Vagina (tissue), 2 donors: ENCODE measurements at regions not wholly inside any gene's neighbourhood (a gene's known extent, or its start where the extent isn't known, plus 50 kb on each side); places are given as distances from the start of the nearest gene placed in this dataset.

Experiments used
- CTCF ChIP-seq, 3 experiments: fragments of 450-650 bp in 2 of 3; fragments of 200-600 bp in 1 of 3; sonication (generic) in 1 of 3; IDR thresholded peaks; one replicate each; pipeline ENCODE4 v1.5.1; 2017 to 2019; ENCODE audit warnings: antibody characterized with exemption in 3 of 3, mild to moderate bottlenecking in 2 of 3, moderate library complexity in 2 of 3
- POLR2A ChIP-seq, 2 donors: fragments of 450-650 bp; IDR thresholded peaks; one replicate each; pipeline ENCODE4 v1.6.1; 2017; ENCODE audit warnings: antibody characterized with exemption in 2 of 2, mild to moderate bottlenecking in 2 of 2, moderate library complexity in 2 of 2
- POLR2AphosphoS5 ChIP-seq, 2 donors: sonication (generic); formaldehyde crosslinking; IDR thresholded peaks; one replicate each; pipeline ENCODE4 v1.9.0; 2017; ENCODE audit warnings: antibody characterized with exemption in 2 of 2, mild to moderate bottlenecking in 2 of 2, low read depth in 1 of 2; ENCODE audit not compliant: insufficient read depth in 1 of 2

DNA sequence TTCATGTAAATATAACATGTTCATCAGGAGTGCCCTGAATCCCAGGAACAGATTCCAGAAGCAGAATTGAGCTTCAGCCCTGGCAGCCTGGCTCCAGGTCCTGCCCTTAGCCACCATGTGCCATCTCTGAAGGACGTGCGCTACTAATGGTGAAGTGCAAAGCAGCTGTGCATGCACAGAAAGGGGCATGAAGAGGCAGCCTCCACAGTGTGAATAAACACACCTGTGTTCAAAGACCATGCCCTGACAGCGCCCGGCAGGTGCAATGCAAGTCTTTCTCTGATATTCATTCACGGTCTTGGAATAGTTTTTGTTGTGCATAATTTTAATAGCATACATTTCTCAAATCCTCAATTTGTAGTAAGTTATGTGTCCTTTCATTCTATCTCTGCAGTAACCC is 250.4 kb upstream of the TCERG1L start:
- TF ChIP-seq CTCF (IDR thresholded peaks at IDR 0.05) = no peak
- no peak for TF ChIP-seq POLR2A (IDR thresholded peaks at IDR 0.05)
- no peak for TF ChIP-seq POLR2AphosphoS5 (IDR thresholded peaks at IDR 0.05; ENCODE audit: insufficient read depth in 1 of 2, low read depth in 1 of 2)
